ENCODE measurements at regions not wholly inside any gene's neighbourhood (a gene's known extent, or its start where the extent isn't known, plus 50 kb on each side); places are given as distances from the start of the nearest gene placed in this dataset.

- Mint-ChIP-seq H3K4me3 (ENCODE audit: unreplicated experiment) (no peak overlapping the region), H3K9me3 (ENCODE audit: unreplicated experiment) (no peaks in the 10 kb centered on the region), H3K27me3 (ENCODE audit: insufficient read depth, unreplicated experiment) (no peaks in the 10 kb centered on the region), H3K27ac (ENCODE audit: unreplicated experiment) (no peak overlapping the region), H3K36me3 (ENCODE audit: insufficient read depth, unreplicated experiment) (no peaks in the 10 kb centered on the region), H3K4me1 (ENCODE audit: low read depth, unreplicated experiment) (peaks cover 34% of the 10 kb centered on the region)
- no TSS peak for BruUV-seq (replicated peaks)
- CTCF ChIA-PET = no interaction called here
- TF ChIP-seq CTCF (IDR thresholded peaks at IDR 0.05; ENCODE audit: insufficient read depth in 1 of 2, low read depth in 1 of 2, low read length in 1 of 2, severe bottlenecking in 1 of 2, unreplicated experiment in 1 of 2) = no peak
- DNase-seq = no peak
- intact Hi-C loops (cut with micrococcal nuclease; ENCODE audit: unreplicated experiment) = loop anchor here (5.0 kb wide), 1 partner anchor 513 kb away; no protein-coding TSS in a partner anchor
- Histone ChIP-seq H3K4me1 (peaks cover 51% of the 10 kb centered on the region), H3K36me3 (ENCODE audit: control insufficient read depth, insufficient read depth, low read length) (no peaks in the 10 kb centered on the region), H3K27me3 (replicated peaks; ENCODE audit: control insufficient read depth, insufficient read depth, low read length) (no peaks in the 10 kb centered on the region), H3K9me3 (no peaks in the 10 kb centered on the region; the same call in 1 of the 2 replicates), H3K4me3 (ENCODE audit: low read depth, low read length) (no peak overlapping the region)
- POLR2A ChIA-PET = no interaction called here
Observed at GRCh38 chr2:18833941-18834340, 244.6 kb upstream of the NT5C1B start.

GRCh38 chr2:18831916-18832510 is 242.6 kb upstream of the NT5C1B start:
- Histone ChIP-seq H3K4me1 (peaks cover 54% of the 10 kb centered on the region), H3K36me3 (ENCODE audit: control insufficient read depth, insufficient read depth, low read length) (no peaks in the 10 kb centered on the region), H3K27me3 (replicated peaks; ENCODE audit: control insufficient read depth, insufficient read depth, low read length) (no peaks in the 10 kb centered on the region), H3K9me3 (no peaks in the 10 kb centered on the region; the same call in 1 of the 2 replicates), H3K4me3 (ENCODE audit: low read depth, low read length) (no peak overlapping the region)
- Mint-ChIP-seq H3K27ac (ENCODE audit: unreplicated experiment) (peak overlapping the region; percentile 53), H3K9me3 (ENCODE audit: unreplicated experiment) (no peaks in the 10 kb centered on the region), H3K27me3 (ENCODE audit: insufficient read depth, unreplicated experiment) (no peaks in the 10 kb centered on the region), H3K36me3 (ENCODE audit: insufficient read depth, unreplicated experiment) (no peaks in the 10 kb centered on the region), H3K4me3 (ENCODE audit: unreplicated experiment) (peak overlapping the region; percentile 50), H3K4me1 (ENCODE audit: low read depth, unreplicated experiment) (peaks cover 34% of the 10 kb centered on the region)
- peak; percentile 67 to 79 for DNase-seq
- TF ChIP-seq CTCF (IDR thresholded peaks at IDR 0.05; ENCODE audit: insufficient read depth in 1 of 2, low read depth in 1 of 2, low read length in 1 of 2, severe bottlenecking in 1 of 2, unreplicated experiment in 1 of 2) = no peak
- POLR2A ChIA-PET = no interaction called here
- CTCF ChIA-PET = no interaction called here
- BruUV-seq (replicated peaks) = no TSS peak
- intact Hi-C loops (cut with micrococcal nuclease; ENCODE audit: unreplicated experiment) = loop anchor here (1.0 to 5.0 kb wide), 3 partner anchors 8 to 515 kb away; no protein-coding TSS in a partner anchor

- Histone ChIP-seq H3K36me3 (ENCODE audit: control insufficient read depth, insufficient read depth, low read length) (no peaks in the 10 kb centered on the region), H3K9me3 (no peaks in the 10 kb centered on the region; the same call in 1 of the 2 replicates), H3K27me3 (replicated peaks; ENCODE audit: control insufficient read depth, insufficient read depth, low read length) (no peaks in the 10 kb centered on the region), H3K4me1 (peaks cover 47% of the 10 kb centered on the region), H3K4me3 (ENCODE audit: low read depth, low read length) (no peak overlapping the region)
- Mint-ChIP-seq H3K9me3 (ENCODE audit: unreplicated experiment) (no peaks in the 10 kb centered on the region), H3K27ac (ENCODE audit: unreplicated experiment) (no peak overlapping the region), H3K4me1 (ENCODE audit: low read depth, unreplicated experiment) (peaks cover 35% of the 10 kb centered on the region), H3K4me3 (ENCODE audit: unreplicated experiment) (peak overlapping the region; percentile 52), H3K27me3 (ENCODE audit: insufficient read depth, unreplicated experiment) (no peaks in the 10 kb centered on the region), H3K36me3 (ENCODE audit: insufficient read depth, unreplicated experiment) (no peaks in the 10 kb centered on the region)
- BruUV-seq (replicated peaks) = no TSS peak
- intact Hi-C loops (cut with micrococcal nuclease; ENCODE audit: unreplicated experiment) = loop anchor here (5.0 kb wide), 1 partner anchor 516 kb away; no protein-coding TSS in a partner anchor
- peak; percentile 48 to 72 for DNase-seq
- ChIA-PET POLR2A (no interaction called here), CTCF (interaction anchor here (1.2 kb wide), 1 partner anchor 311 kb away, joined by 4 read pairs; no protein-coding TSS in a partner anchor)
- TF ChIP-seq CTCF (IDR thresholded peaks at IDR 0.05; ENCODE audit: insufficient read depth in 1 of 2, low read depth in 1 of 2, low read length in 1 of 2, severe bottlenecking in 1 of 2, unreplicated experiment in 1 of 2) = no peak
Observed at GRCh38 chr2:18830962-18831361, 241.6 kb upstream of the NT5C1B start.
